Vagina (tissue), 2 donors: ENCODE measurements at regions not wholly inside any gene's neighbourhood (a gene's known extent, or its start where the extent isn't known, plus 50 kb on each side); places are given as distances from the start of the nearest gene placed in this dataset.

ENCODE experiments used
- DNase-seq, 2 donors: peaks; one replicate each; pipeline ENCODE4 v3.0.0-alpha.2; 2017; ENCODE audit errors: extremely low spot score in 2 of 2
- H3K27ac ChIP-seq: fragments of 200-600 bp; sonication (generic); one replicate; pipeline ENCODE4 v1.5.1; 2019
- H3K27me3 ChIP-seq: fragments of 200-600 bp; sonication (generic); one replicate; pipeline ENCODE4 v1.5.1; 2019
- H3K36me3 ChIP-seq, 2 donors: fragments of 200-600 bp; sonication (generic); one replicate each; pipeline ENCODE4 v1.5.1; 2017 to 2019
- H3K4me1 ChIP-seq: fragments of 200-600 bp; sonication (generic); one replicate; pipeline ENCODE4 v1.5.1; 2019
- H3K4me3 ChIP-seq, 2 donors: fragments of 200-600 bp; sonication (generic); 1 replicate in 1 of 2; 2 replicates in 1 of 2; pipeline ENCODE4 v1.5.1; 2016 to 2019
- H3K9me3 ChIP-seq: fragments of 200-600 bp; sonication (generic); one replicate; pipeline ENCODE4 v1.5.1; 2019
- POLR2A ChIP-seq, 2 donors: fragments of 450-650 bp; IDR thresholded peaks; one replicate each; pipeline ENCODE4 v1.6.1; 2017; ENCODE audit warnings: antibody characterized with exemption in 2 of 2, mild to moderate bottlenecking in 2 of 2, moderate library complexity in 2 of 2
- POLR2AphosphoS5 ChIP-seq, 2 donors: sonication (generic); formaldehyde crosslinking; IDR thresholded peaks; one replicate each; pipeline ENCODE4 v1.9.0; 2017; ENCODE audit warnings: antibody characterized with exemption in 2 of 2, mild to moderate bottlenecking in 2 of 2, low read depth in 1 of 2; ENCODE audit not compliant: insufficient read depth in 1 of 2
- intact Hi-C: fragments of 100-400 bp; cut with DNase I; formaldehyde crosslinking; loops from one replicate; pipeline ENCODE4 v1.15.1; 2023
- TF ChIP-seq, protein P1 (sequence below), 3 experiments: fragments of 450-650 bp in 2 of 3; fragments of 200-600 bp in 1 of 3; sonication (generic) in 1 of 3; IDR thresholded peaks; one replicate each; pipeline ENCODE4 v1.5.1; 2017 to 2019; ENCODE audit warnings: antibody characterized with exemption in 3 of 3, mild to moderate bottlenecking in 2 of 3, moderate library complexity in 2 of 3

- H3K27me3 ChIP-seq, result no peaks in the 10 kb centered on the region
- H3K4me1 ChIP-seq, result no peaks in the 10 kb centered on the region
- intact Hi-C loops, result no loop called here
- DNase-seq, result no peak
- H3K36me3 ChIP-seq, result no peaks in the 10 kb centered on the region
- H3K9me3 ChIP-seq, result no peaks in the 10 kb centered on the region
- no peak overlapping the region for H3K4me3 ChIP-seq
- TF ChIP-seq POLR2AphosphoS5 (IDR thresholded peaks at IDR 0.05; ENCODE audit: insufficient read depth in 1 of 2, low read depth in 1 of 2) (no peak), POLR2A (IDR thresholded peaks at IDR 0.05) (no peak)
- TF ChIP-seq, protein P1, sequence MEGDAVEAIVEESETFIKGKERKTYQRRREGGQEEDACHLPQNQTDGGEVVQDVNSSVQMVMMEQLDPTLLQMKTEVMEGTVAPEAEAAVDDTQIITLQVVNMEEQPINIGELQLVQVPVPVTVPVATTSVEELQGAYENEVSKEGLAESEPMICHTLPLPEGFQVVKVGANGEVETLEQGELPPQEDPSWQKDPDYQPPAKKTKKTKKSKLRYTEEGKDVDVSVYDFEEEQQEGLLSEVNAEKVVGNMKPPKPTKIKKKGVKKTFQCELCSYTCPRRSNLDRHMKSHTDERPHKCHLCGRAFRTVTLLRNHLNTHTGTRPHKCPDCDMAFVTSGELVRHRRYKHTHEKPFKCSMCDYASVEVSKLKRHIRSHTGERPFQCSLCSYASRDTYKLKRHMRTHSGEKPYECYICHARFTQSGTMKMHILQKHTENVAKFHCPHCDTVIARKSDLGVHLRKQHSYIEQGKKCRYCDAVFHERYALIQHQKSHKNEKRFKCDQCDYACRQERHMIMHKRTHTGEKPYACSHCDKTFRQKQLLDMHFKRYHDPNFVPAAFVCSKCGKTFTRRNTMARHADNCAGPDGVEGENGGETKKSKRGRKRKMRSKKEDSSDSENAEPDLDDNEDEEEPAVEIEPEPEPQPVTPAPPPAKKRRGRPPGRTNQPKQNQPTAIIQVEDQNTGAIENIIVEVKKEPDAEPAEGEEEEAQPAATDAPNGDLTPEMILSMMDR (IDR thresholded peaks at IDR 0.05), result no peak
- H3K27ac ChIP-seq, result no peak overlapping the region
Measured at GRCh38 chrX:4841216-4841745, 1127.8 kb upstream of the PRKX start.

- Histone ChIP-seq H3K9me3 (no peaks in the 10 kb centered on the region), H3K27ac (no peak overlapping the region), H3K27me3 (no peaks in the 10 kb centered on the region), H3K4me1 (no peaks in the 10 kb centered on the region), H3K4me3 (no peak overlapping the region), H3K36me3 (no peaks in the 10 kb centered on the region)
- TF ChIP-seq POLR2A (IDR thresholded peaks at IDR 0.05), result no peak
- TF ChIP-seq, protein P1 (IDR thresholded peaks at IDR 0.05), result no peak
- TF ChIP-seq POLR2AphosphoS5 (IDR thresholded peaks at IDR 0.05; ENCODE audit: insufficient read depth in 1 of 2, low read depth in 1 of 2), result no peak
- intact Hi-C loops, result loop anchor here (5.0 kb wide), 1 partner anchor 641 kb away; no protein-coding TSS in a partner anchor
- DNase-seq, result no peak
Measured at GRCh38 chrX:4831574-4831973, 1118.1 kb upstream of the PRKX start.

DNA sequence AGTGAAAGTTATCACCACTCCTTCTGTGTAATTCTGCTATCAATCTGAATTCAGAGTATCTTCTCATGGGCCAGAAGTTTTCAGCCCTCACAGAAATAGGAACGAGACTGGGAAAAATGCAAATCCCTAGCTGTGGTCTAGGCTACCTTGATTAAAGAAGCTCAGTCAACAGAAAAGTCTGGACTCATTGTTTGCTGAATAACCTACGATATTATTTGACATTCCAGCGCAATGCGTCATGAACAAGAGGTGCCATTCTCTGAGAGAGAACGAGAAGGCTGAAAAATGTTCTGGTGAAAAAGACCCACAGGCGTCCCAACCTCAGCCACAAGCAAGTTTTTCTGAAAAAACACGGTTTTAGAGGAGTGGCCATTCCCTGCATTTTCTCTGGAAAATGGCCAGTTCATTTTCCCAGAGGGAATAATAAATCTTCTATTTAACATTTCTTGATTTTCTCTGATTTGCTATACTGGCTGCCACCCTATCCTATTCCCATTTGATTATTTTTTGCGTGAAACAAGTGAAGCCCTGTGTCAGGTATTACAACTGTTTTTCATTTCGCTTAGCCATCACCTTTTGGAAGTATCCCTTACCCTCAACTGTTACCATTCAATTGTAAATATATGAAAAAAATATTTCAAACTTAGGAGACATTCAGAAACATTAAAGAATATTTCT is 1117.6 kb upstream of the PRKX start:
- no peaks in the 10 kb centered on the region for H3K27me3 ChIP-seq
- no peak for TF ChIP-seq POLR2AphosphoS5 (IDR thresholded peaks at IDR 0.05; ENCODE audit: insufficient read depth in 1 of 2, low read depth in 1 of 2)
- TF ChIP-seq, protein P1 (IDR thresholded peaks at IDR 0.05), result no peak
- TF ChIP-seq POLR2A (IDR thresholded peaks at IDR 0.05), result no peak
- H3K27ac ChIP-seq, result no peak overlapping the region
- DNase-seq, result no peak
- no peaks in the 10 kb centered on the region for H3K9me3 ChIP-seq
- H3K36me3 ChIP-seq, result no peaks in the 10 kb centered on the region
- no peaks in the 10 kb centered on the region for H3K4me1 ChIP-seq
- intact Hi-C loops, result loop anchor here (5.0 kb wide), 1 partner anchor 641 kb away; no protein-coding TSS in a partner anchor
- H3K4me3 ChIP-seq, result no peak overlapping the region

- no peak for TF ChIP-seq POLR2AphosphoS5 (IDR thresholded peaks at IDR 0.05; ENCODE audit: insufficient read depth in 1 of 2, low read depth in 1 of 2)
- TF ChIP-seq POLR2A (IDR thresholded peaks at IDR 0.05), result no peak
- TF ChIP-seq, protein P1 (IDR thresholded peaks at IDR 0.05), result no peak
- Histone ChIP-seq H3K9me3 (no peaks in the 10 kb centered on the region), H3K4me3 (no peak overlapping the region), H3K4me1 (no peaks in the 10 kb centered on the region), H3K27ac (no peak overlapping the region), H3K27me3 (no peaks in the 10 kb centered on the region), H3K36me3 (no peaks in the 10 kb centered on the region)
- intact Hi-C loops, result no loop called here
- DNase-seq, result no peak
Measured at GRCh38 chrX:4825550-4825949, 1112.1 kb upstream of the PRKX start.

GRCh38 chrX:4809571-4809970 is 1096.1 kb upstream of the PRKX start:
- Histone ChIP-seq H3K4me3 (no peak overlapping the region), H3K9me3 (no peaks in the 10 kb centered on the region), H3K27me3 (no peaks in the 10 kb centered on the region), H3K27ac (no peak overlapping the region), H3K36me3 (no peaks in the 10 kb centered on the region), H3K4me1 (no peaks in the 10 kb centered on the region)
- DNase-seq, result no peak
- no peak for TF ChIP-seq POLR2A (IDR thresholded peaks at IDR 0.05)
- TF ChIP-seq, protein P1 (IDR thresholded peaks at IDR 0.05), result no peak
- TF ChIP-seq POLR2AphosphoS5 (IDR thresholded peaks at IDR 0.05; ENCODE audit: insufficient read depth in 1 of 2, low read depth in 1 of 2), result no peak
- intact Hi-C loops, result no loop called here
